Activated CD4-positive, CD25-positive, alpha-beta regulatory T cell treated with anti-CD3 and anti-CD28 coated beads, Interleukin-2, amount 50 U/mL, for 72 hours (primary cell): ENCODE measurements at regions not wholly inside any gene's neighbourhood (a gene's known extent, or its start where the extent isn't known, plus 50 kb on each side); places are given as distances from the start of the nearest gene placed in this dataset.
A peak's percentile ranks its signal among the peaks of the same experiment; 100 is the strongest.
"Not testable (repeated sequence)": the region's sequence is repeated elsewhere in the genome, so short reads cannot be mapped to it uniquely, and the experiment has no call there.

Source experiments
- DNase-seq: peaks from one replicate; pipeline ENCODE4 v3.0.0; 2021

DNA sequence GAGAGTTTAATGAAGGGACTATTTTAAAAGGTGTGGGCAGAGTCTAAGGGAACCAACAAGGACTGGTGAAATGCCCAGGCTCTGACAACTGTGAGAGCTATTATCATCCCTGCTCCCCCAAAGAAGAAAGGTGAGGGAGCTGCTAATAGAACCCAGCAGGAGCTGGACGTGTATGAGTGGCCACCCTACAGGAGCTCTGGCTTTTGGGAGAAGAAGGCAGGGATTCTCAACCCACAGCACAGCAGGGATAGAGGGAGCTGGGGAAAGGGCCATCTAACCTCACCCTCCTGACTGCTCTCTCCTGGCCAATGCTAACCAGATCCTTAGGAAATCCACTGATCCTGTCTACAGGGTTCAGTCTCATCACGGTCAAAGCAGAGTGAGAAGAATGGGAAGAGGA is 57.1 kb downstream of the GRIN2B start:
- DNase-seq: no peak

- no peak for DNase-seq
These were observed 62.5 kb downstream of the GRIN2B start for GRCh38 chr12:13918897-13919296.

DNA sequence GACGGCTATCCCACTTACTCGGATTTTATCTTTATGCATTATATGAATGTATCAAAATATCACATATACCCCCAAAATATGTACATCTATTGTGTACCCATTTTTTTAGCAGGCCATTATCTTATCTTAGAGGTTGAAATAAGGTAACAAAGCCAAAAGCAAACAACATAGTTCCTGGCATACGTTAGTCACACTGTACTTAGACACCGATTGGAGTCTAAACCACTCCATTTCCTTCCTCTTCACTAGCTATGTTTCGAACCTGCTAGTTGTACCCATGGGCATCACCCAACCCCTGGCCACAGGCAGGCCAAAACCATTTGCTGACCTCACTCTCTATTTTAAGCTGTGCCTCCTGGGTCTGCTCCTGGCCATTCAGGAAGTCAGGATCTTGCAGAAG is 66.3 kb downstream of the GRIN2B start:
- no peak for DNase-seq

DNA sequence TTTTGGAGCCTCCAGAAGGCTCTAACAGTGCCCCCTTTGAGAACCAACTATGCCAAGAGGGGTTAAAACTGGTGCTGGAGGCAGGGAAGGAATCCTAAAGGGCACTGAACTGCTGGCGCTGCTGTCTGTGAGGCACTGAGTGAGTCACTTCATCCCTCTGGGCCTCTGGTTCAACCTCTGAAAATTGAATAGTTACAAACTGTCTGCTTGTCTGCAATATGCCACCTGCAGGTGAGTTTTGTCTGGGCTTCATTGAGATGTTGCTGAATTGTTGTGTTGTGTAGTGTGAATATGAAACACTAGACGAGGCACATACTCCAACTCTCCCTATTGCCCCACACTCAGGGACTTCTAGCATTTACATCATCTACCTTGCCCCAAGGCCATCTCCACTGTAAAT is 68.0 kb downstream of the GRIN2B start:
- no peak for DNase-seq

DNA sequence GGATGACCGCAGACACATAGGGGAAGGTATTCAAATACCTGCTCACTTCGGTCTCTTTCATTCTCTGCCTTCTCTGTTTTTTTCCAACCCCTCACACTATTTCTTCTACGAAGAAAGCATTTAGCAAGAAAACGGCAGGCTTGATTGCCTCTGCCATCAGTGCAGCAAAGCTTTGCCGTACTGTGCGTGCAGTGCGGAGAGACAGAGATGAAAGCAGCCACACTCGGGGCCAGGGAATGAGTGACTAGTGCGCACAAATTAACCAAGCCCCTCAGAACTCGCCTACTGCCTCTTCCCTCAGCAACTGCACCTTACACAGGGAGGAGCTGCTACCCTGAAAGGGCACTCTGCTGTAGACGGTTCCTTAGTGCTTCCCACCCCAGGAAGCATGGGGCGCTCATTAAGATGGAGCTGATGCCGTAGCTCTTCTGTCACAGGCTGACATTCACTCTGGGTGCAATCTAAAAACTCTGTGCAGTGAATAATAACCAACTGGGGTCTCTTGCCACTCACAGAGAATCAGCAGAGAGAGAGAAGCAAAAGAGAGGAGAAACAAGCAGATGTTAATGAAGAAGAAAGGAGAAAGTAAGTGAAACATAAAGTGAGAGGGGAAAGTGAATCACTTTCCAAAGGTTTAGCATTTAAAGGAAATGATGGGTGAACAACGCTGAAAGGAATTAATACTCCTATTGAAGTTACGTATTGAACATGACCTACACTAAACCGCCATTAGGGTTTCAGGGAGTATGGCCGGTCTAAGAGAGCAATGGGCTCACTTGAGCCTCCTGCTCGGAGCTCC is 69.4 kb downstream of the GRIN2B start:
- DNase-seq: no peak

- no peak for DNase-seq
These were observed 75.6 kb downstream of the GRIN2B start for GRCh38 chr12:13905794-13906193.

GRCh38 chr12:13900718-13901117 is 80.7 kb downstream of the GRIN2B start:
- no peak for DNase-seq

- DNase-seq: not testable (repeated sequence)
These were observed 83.0 kb downstream of the GRIN2B start for GRCh38 chr12:13898387-13898786.

- DNase-seq: no peak
These were observed 83.6 kb downstream of the GRIN2B start for GRCh38 chr12:13897811-13898210.

DNA sequence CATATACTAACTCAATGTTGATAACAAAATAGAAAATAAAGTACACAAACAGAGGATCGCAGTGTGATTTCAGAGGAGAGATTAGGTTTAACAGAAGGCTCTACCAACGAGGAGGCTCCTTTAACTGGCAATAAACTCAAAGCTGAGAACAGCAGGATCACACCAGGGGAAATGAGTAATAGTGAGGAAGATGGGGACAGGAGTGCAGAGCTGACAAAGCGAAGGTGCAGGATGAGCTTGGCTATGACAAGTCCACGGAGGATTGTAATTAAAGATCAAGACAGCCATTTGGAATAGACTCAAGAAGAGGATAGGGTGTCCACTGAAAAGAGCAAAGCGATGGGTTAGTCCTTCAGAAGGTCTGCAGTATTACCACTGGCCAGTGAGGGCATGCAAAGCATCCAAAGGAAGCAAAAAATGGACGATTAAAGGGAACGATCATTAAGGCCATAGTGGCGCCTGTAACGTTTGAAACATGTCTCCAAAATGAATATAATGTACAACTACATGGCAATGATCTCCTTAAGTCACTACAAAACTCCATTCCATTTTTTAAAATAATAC is 85.3 kb downstream of the GRIN2B start:
- no peak for DNase-seq

DNA sequence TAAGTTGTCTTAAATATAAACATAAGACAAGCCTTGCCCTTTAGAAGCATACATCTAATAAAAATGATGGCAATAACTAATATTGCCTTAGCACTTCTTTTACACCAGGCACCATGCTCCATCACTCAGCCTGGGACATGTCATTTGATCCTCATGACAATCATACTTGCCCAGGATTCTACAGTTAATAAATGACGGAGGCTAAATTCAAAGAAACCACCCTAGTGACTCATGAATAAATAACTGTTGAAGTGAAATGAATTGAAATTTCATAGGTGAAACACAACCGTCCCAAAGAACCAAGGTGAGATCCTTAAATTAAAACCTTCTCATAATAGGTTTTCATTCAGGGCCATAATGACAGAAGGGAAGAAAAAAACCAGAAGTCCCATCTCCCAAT is 89.5 kb downstream of the GRIN2B start:
- DNase-seq: no peak

DNA sequence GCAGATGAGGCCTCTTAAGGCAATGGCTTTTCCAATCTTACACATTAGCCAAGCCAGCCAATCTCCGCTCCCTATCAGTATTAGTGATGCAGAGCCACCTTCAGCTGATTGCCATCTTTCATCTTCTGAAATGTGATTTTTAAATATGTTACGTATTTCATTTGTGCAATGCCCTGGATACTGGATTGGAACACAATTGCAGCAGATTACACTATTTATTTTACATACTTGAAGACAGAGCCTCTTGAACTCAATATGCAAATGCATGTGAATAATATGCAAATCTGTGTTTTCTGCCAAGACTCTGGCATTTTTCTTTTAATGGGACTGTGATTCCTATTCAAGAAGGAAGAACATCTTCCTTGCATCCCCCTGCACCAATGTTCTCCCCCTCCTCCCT is 90.5 kb downstream of the GRIN2B start:
- no peak for DNase-seq

DNA sequence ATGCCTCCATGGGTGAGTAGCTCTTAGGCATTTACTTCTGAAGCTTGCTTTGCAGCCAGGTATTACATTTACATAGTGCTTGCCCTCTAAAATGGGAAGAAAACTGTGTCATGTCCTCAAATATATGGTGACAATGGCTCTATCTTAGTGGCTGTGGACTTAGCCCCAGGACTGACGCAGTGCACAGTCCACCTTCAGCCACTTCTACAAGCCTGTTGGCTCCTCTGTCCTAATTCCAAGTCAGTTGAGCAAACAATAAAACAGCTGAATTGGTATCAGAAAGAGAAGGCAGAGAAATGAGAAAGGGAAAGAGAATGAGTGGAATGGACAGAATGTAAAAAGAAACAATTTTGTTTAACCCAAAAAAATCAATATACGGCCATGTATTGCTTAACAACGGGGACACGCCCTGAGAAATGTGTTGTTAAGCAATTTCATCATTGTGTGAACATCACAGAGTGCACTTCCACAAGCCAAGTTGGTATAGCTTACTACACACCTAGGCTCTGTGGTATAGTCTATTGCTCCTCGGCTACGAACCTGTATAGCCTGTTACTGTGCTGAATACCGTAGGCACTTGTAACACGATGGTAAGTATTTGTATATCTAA is 93.5 kb downstream of the GRIN2B start:
- DNase-seq: no peak

- DNase-seq: no peak
These were observed 99.2 kb downstream of the GRIN2B start for GRCh38 chr12:13882176-13882575.

- DNase-seq: no peak
These were observed 100.8 kb downstream of the GRIN2B start for GRCh38 chr12:13880613-13881012.

DNA sequence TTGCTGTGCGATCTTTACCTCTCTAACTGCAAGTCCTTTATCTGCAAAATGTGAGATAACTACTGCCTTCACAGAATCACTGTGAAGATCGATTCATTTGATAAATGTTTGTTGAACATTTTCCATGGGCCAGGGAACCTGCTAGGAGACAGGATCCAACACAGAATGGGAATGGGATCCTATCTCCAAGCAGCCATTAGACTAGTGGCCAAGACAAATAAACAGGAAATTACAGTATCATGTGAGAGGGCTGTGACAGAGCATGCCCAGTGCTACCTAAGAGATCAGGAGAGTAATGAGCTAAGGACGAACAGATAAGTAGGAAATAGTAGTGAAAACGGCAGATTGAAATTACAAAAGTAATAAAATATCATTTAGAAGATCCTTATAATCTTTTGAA is 105.7 kb downstream of the GRIN2B start:
- no peak for DNase-seq

DNA sequence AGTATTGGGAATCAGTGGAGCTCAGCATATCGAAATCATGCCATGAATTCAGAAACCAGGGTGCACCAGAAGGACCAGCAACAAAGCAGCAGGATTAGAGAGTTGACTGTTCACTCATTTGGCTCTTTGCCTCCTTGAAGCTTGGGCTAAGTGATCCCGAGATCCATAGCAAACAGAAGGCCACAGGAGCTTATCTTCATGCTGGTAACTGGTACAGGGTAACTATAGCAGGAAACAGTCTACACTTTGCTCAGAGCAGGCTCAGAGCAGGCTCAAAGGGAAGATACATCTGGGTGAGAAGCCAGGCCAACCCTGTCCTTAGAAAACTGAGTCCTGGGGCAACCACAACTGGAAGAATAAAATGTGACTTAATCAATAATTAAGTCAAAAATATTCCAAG is 111.1 kb downstream of the GRIN2B start:
- DNase-seq: no peak

DNA sequence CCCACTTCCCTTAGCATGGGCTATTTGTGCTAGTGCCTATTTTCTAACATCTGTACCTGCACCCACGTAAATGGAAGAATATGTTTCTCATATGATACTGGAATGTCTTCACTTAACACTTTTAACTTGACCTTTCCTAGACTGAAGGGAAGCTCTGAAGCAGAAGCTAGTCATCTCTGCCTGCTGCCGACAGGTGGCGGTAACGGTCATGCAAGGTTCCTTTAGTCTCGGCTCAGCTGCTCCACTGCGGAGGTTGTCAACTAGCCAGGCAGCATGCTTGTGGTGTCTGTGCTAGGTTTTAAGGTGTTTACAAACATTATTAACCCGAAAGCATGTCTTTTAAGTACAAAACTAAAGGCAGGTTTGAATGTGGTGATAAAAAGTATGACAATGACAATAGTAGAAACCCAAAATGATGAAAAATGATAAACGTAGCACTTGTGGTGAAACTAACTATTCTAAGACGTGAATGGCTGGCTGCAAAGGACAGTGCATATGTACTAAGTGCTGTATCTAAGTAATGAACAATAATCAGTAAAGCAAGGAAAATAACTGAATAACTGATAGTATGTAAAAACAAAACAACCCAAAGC is 117.2 kb downstream of the GRIN2B start:
- DNase-seq: peak; percentile 58

DNA sequence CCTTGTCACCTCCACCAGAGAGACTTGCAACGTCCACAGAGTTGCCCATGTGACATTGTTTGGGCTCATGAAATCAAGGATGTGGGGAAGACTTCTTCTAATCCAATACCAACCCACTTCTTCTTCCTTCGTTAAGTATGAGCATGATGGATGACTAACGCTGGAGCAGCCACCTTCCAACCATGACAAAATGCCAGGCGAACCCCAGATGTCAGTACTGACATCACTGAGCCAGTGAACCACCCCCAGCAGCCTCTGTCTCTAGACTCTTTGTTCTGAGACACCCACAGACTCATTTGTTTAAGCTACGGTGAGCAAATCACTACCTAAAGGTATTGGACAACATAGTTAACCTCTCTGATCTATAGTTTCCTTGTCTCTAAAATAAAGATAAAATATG is 123.7 kb downstream of the GRIN2B start:
- DNase-seq: no peak

DNA sequence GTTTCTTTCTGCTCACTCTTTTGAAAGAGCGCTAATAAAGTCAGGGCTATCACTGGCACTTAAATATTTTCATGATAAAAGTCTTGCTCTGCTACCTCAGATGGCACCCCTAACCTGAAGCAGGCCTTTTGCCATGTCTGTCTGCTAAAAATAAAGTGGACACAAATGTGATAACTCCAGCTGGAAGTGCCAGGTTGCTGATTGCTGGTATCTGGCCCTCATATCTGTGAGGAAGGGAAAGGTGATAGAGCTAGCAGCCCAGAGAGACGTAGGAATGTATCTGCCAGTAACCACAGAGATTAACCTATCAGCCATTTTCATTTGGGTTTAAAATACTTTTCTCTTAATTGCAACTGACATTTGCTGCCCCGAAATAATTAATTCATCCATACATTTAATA is 127.9 kb downstream of the GRIN2B start:
- no peak for DNase-seq

GRCh38 chr12:13851828-13852227 is 129.6 kb downstream of the GRIN2B start:
- no peak for DNase-seq

DNA sequence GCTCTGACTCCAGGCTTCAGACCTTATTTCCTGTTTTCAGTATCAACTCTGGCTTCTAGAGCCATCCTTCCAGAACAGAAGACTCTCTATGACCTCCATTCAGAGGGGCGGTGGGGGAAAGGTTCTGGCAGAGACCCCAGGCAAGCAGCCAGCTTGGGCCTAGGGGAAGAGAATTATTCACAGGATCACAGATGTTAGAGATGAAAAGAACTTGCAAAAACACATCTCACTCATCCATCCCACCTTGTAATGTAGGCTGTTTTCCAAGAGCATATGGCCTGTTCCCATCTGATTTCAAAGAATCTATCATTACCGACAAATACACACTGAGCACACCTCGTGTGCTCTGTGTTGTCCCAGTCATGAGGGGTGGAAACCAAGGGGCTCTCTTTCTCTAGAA is 131.9 kb downstream of the GRIN2B start:
- DNase-seq: no peak

DNA sequence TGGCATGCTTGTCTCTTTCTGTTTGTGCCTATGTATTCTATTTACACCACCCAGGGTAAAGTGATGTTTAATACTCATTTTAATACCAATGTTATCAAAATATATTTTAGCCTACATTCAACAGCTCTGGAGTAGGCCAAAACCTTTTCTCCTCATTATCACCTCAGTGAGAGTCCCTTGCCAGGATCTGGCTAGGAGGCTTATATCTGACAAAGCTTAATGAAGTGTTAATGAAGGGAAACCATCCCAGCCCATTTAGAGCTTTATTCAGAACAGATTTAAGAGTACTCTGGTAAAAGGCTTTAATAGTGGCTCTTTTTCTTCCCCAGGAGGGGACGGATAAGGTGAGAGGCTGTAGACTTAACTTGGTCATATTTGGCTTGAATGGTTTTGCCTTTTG is 137.6 kb downstream of the GRIN2B start:
- no peak for DNase-seq

- no peak for DNase-seq
These were observed 140.0 kb downstream of the GRIN2B start for GRCh38 chr12:13841358-13841757.
